ENCODE measurements at regions not wholly inside any gene's neighbourhood (a gene's known extent, or its start where the extent isn't known, plus 50 kb on each side); places are given as distances from the start of the nearest gene placed in this dataset.

DNA sequence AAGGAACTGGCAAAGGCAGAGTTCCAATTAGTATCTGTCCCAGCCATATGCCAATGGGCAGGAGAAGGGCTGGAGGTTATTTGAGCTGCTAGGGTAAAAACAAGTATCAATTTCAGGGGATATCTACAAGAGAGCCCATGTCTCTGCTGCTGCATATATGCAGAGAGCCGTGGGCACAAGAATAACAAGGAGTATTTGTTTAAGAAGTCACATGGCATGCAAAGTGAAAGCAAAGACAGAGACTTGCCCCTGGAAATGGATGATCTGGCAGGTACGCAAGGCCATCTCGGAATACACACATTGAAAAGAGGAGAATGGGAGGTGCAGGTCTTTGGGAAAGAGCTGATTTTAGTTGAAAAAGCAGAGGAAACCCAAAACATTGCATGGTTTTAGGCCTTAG lies 170.6 kb downstream of the EVA1A start:
- Histone ChIP-seq H3K9me2 (ENCODE audit: insufficient read depth, low read length) (no peaks in the 10 kb centered on the region), H3K4me1 (ENCODE audit: insufficient read depth, low read length, poor library complexity, severe bottlenecking) (no peaks in the 10 kb centered on the region), H3K4me2 (ENCODE audit: low read length) (no peak overlapping the region), H4K20me1 (ENCODE audit: insufficient read depth, low read length) (no peaks in the 10 kb centered on the region), H2AFZ (ENCODE audit: low read length) (no peak overlapping the region), H3K36me3 (ENCODE audit: insufficient read depth, low read length) (no peaks in the 10 kb centered on the region), H3K27ac (ENCODE audit: low read depth, low read length, poor library complexity, severe bottlenecking) (no peak overlapping the region), H3K9me3 (ENCODE audit: low read length) (no peaks in the 10 kb centered on the region), H3K4me3 (ENCODE audit: low read depth, low read length, poor library complexity, severe bottlenecking) (no peak overlapping the region), H3K79me2 (ENCODE audit: insufficient read depth, low read depth, low read length) (no peaks in the 10 kb centered on the region)
- POLR2A ChIA-PET, result no interaction called here
- CTCF ChIA-PET (ENCODE audit: unreplicated experiment), result no interaction called here
- no TSS peak for BruUV-seq (replicated peaks)
- DNase-seq (ENCODE audit: low spot score), result no peak
- TF ChIP-seq, protein P1, sequence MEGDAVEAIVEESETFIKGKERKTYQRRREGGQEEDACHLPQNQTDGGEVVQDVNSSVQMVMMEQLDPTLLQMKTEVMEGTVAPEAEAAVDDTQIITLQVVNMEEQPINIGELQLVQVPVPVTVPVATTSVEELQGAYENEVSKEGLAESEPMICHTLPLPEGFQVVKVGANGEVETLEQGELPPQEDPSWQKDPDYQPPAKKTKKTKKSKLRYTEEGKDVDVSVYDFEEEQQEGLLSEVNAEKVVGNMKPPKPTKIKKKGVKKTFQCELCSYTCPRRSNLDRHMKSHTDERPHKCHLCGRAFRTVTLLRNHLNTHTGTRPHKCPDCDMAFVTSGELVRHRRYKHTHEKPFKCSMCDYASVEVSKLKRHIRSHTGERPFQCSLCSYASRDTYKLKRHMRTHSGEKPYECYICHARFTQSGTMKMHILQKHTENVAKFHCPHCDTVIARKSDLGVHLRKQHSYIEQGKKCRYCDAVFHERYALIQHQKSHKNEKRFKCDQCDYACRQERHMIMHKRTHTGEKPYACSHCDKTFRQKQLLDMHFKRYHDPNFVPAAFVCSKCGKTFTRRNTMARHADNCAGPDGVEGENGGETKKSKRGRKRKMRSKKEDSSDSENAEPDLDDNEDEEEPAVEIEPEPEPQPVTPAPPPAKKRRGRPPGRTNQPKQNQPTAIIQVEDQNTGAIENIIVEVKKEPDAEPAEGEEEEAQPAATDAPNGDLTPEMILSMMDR (conservative IDR thresholded peaks at IDR 0.05; ENCODE audit: low read length), result no peak
- intact Hi-C loops (cut with micrococcal nuclease; ENCODE audit: unreplicated experiment), result no loop called here

DNA sequence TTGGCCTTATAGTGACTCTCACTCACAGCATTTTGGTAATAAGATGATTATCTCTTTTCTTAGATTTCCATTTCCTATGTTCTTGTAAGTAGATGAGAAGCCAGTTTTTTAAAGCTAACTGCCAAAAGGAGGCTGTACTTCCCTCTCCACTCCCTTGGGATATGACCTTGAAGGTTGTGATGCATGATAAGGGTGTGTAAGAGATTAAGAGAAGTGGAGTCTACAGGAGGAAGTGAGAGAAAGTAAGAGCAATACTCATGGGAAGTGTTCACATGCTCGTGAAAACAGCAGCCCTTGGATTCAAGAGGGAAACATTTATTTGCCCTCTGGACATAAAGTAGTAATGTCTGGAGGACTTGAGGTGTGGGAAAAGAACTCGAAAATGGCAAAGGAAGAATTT lies 171.5 kb downstream of the EVA1A start:
- DNase-seq (ENCODE audit: low spot score), result peak; percentile 7
- Histone ChIP-seq H2AFZ (ENCODE audit: low read length) (no peak overlapping the region), H3K4me2 (ENCODE audit: low read length) (no peak overlapping the region), H3K4me3 (ENCODE audit: low read depth, low read length, poor library complexity, severe bottlenecking) (no peak overlapping the region), H3K4me1 (ENCODE audit: insufficient read depth, low read length, poor library complexity, severe bottlenecking) (no peaks in the 10 kb centered on the region), H3K36me3 (ENCODE audit: insufficient read depth, low read length) (no peaks in the 10 kb centered on the region), H3K9me3 (ENCODE audit: low read length) (no peaks in the 10 kb centered on the region), H3K9me2 (ENCODE audit: insufficient read depth, low read length) (no peaks in the 10 kb centered on the region), H3K79me2 (ENCODE audit: insufficient read depth, low read depth, low read length) (no peaks in the 10 kb centered on the region), H4K20me1 (ENCODE audit: insufficient read depth, low read length) (no peaks in the 10 kb centered on the region), H3K27ac (ENCODE audit: low read depth, low read length, poor library complexity, severe bottlenecking) (no peak overlapping the region)
- ChIA-PET CTCF (ENCODE audit: unreplicated experiment) (no interaction called here), POLR2A (interaction anchor here (0.6 kb wide), 1 partner anchor 229 kb away, joined by 3 read pairs; no protein-coding TSS in a partner anchor)
- intact Hi-C loops (cut with micrococcal nuclease; ENCODE audit: unreplicated experiment), result no loop called here
- TF ChIP-seq, protein P1 (conservative IDR thresholded peaks at IDR 0.05; ENCODE audit: low read length), result no peak
- no peak for TF ChIP-seq EZH2phosphoT487 (IDR thresholded peaks at IDR 0.05; ENCODE audit: borderline replicate concordance, low read depth, low read length)
- no TSS peak for BruUV-seq (replicated peaks)

DNA sequence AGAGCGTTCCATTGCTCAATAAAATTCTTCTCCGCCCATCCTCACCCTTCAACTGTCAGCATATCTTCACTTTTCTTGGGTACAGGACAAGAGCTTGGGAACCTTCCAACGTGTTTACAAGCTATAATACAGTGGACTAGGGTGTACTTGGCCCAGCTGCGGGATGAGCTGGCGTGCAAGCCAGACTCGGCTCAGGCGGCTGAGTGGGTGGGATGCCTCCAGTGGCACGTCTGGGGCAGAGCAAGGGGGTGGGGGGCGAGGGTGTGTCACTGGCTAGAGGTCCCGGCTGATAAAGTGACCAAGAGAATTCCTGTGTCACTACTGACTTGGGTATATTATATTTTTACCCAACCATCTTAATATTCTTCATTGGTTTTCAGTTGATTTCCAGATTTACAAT lies 179.7 kb downstream of the EVA1A start:
- Histone ChIP-seq H2AFZ (ENCODE audit: low read length) (no peak overlapping the region), H3K27ac (ENCODE audit: low read depth, low read length, poor library complexity, severe bottlenecking) (no peak overlapping the region), H3K4me2 (ENCODE audit: low read length) (no peak overlapping the region), H3K4me3 (ENCODE audit: low read depth, low read length, poor library complexity, severe bottlenecking) (no peak overlapping the region), H3K79me2 (ENCODE audit: insufficient read depth, low read depth, low read length) (no peaks in the 10 kb centered on the region), H3K4me1 (ENCODE audit: insufficient read depth, low read length, poor library complexity, severe bottlenecking) (no peaks in the 10 kb centered on the region), H3K9me3 (ENCODE audit: low read length) (no peaks in the 10 kb centered on the region), H3K36me3 (ENCODE audit: insufficient read depth, low read length) (no peaks in the 10 kb centered on the region), H3K9me2 (ENCODE audit: insufficient read depth, low read length) (no peaks in the 10 kb centered on the region), H4K20me1 (ENCODE audit: insufficient read depth, low read length) (no peaks in the 10 kb centered on the region)
- ChIA-PET POLR2A (interaction anchor here (1.1 kb wide), 1 partner anchor 51 kb away, joined by 3 read pairs; no protein-coding TSS in a partner anchor), CTCF (ENCODE audit: unreplicated experiment) (no interaction called here)
- no peak for TF ChIP-seq EZH2phosphoT487 (IDR thresholded peaks at IDR 0.05; ENCODE audit: borderline replicate concordance, low read depth, low read length)
- TF ChIP-seq, protein P1 (conservative IDR thresholded peaks at IDR 0.05; ENCODE audit: low read length), result no peak
- intact Hi-C loops (cut with micrococcal nuclease; ENCODE audit: unreplicated experiment), result no loop called here
- no TSS peak for BruUV-seq (replicated peaks)
- no peak for DNase-seq (ENCODE audit: low spot score)

Measured in OCI-LY7 (cell line).